GM21390 (cell line): ENCODE measurements at regions not wholly inside any gene's neighbourhood (a gene's known extent, or its start where the extent isn't known, plus 50 kb on each side); places are given as distances from the start of the nearest gene placed in this dataset.
"Not testable (repeated sequence)": the region's sequence is repeated elsewhere in the genome, so short reads cannot be mapped to it uniquely, and the experiment has no call there.

Experiments
- ATAC-seq: cut with Tn5 transposase; IDR thresholded peaks from one replicate; pipeline ENCODE4 v1.9.1; 2021; ENCODE audit not compliant: unreplicated experiment

DNA sequence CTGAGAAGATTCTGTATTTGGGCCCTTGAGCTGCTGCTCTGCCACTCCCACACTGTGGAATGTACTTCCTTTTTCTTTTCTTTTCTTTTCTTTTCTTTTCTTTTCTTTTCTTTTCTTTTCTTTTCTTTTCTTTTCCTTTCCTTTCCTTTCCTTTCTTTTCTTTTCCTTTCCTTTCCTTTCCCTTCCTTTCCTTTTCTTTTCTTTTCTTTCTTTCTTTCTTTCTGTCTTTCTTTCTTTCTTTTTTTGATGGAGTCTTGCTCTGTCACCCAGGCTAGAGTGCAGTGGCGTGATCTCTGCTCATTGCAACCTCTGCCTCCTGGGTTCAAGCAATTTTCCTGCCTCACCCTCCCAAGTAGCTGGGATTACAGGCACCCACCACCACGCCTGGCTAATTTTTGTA, 89.8 kb downstream of the DNAAF6 start:
- ATAC-seq: not testable (repeated sequence)

DNA sequence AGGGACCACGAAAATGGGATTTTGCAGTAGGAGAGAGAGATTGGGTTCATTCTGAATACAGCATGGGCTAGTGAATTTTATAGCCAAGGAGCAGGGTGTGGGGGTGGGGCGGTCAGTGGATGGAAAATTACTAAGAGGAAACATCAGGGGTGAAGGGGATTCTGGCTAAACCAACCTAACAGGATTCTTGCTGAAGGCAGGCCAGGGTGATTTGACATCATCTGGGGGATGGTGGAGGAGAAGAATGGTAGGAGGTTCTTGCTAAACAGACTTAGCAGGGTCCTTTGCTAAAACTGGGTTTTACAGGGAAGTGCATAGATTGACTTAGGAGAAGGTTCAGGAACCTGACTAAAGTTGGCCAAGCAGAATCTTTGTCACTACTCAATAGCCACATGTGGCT, 91.9 kb downstream of the DNAAF6 start:
- ATAC-seq: no peak

DNA sequence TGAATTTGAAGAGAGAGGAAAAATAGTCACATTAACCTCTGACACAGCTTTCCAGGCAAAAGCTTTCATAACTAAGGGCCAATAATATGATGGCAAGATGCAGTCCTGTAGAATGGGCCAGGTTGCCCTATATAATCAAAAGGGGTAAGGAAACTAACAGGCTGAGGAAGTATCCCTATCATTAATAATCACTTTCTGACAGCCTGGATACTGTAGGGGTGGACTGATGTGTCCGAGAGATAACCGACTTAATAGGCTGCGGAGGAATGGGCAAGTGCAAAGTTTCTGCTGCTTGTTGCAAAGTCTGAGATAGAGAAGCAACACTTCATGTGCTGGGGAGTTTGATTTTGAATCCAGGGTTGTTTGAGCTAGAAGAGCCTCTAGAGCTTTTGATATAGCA, 94.8 kb downstream of the DNAAF6 start:
- no peak for ATAC-seq

DNA sequence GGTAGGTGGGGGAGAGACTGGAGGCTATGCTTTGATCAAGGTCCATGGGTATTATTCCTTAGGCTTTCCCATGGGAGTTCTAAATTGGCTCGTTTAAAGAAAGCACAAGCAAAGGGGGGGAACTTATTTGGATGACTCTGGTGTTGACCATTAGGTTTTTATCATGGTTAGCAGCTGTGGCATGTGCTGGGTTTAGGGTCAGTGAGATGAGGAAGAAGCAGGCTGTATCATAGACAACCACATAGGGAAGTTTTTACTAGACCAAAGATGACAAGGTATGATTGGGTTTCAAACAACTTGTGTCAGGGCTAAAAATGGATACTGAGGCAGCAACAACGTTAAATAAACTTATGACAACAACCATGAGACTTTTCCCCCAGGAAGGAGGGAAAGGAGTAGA, 97.7 kb downstream of the DNAAF6 start:
- no peak for ATAC-seq

DNA sequence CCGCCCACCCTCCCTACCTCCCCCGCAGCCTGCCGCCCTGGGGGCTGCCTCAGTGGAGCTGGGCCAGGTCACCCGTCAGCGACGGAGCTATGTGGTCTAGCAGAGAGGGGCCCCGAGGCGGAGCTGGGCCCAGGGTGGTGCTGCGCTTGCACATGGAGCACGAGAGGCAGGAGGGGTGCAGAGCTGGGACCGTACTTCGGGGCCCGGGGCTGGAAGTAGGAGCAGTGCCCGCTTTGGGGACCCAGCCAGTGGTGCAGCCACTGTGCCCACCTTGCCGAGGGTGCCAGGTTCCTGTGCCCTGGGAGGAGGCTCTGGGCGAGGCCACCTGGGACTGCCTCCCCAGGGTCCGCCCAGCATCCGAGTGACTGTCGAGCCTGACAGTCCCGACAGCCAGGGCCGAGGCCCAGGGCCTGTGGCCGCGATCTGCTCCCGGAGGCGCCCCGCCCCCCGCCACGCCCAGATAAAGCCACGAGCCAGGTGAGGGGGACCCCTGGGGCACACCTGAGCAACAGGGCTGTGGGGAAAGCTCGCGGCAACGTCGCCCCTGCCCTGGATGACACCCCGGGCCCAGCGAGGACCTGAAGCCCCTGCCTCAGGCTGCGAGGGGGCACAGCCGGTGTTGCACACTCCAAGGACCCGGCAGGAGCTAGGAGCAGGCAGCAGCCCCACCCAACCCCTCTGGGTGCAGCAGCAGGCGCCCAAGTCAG, 117.5 kb downstream of the DNAAF6 start:
- no peak for ATAC-seq

DNA sequence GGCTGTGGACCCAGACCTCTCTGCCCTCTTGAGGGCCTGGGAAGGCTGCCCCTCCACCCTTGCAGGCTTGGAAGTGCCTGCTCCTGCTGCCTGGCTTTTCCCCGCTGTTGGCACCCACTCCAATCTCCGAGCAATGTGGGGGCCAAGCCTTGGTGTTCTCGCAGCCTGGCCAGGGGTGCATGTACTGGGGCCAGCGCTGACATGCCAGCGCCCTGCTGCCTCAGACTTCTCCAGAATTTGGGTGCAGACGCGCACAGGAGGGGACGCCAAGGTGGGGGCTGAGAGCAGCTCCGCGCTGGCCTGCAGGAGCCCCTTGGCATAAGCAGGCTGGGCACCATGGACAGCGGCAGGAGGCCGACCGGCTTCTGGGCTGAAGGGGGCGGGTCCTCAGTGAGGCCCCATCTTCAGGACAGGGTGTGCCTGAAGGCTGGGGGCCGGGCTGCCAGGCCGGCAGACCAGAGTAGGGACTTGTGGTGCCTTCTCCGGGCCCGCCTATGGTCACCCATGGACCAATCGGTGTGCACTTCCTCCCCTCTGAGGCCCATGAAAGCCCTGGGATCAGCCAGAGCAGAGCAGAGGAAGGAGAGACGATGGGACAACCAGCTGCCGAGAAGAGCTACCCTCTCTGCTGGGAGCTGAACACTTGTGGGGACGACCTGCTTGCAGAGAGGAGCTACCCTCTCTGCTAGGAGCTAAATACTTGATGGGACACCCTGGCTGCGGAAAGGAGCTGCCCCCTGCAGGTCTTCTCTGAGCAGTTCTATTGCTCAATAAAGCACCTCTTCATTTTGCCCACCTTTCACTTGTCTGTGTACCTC, 118.3 kb downstream of the DNAAF6 start:
- no peak for ATAC-seq

DNA sequence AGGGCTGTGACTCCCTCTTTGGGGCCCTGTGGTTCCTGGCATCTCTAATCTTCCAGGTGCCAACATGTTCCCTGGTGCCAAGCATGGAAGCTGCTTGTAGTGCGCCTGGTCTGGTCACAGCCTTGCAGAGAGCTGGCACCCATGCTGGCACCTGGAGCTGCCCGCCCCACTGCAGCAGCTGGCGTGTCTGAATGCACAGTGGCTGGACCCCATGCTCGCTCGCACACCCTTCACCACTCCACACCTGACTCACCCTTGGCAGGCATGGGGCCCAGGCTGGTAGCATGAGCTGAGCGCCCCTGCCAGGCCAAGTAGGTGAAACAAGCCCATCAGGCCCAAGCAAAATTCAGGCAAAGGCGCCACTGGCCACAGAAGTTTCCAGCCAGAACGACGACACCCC, 119.1 kb downstream of the DNAAF6 start:
- no peak for ATAC-seq

DNA sequence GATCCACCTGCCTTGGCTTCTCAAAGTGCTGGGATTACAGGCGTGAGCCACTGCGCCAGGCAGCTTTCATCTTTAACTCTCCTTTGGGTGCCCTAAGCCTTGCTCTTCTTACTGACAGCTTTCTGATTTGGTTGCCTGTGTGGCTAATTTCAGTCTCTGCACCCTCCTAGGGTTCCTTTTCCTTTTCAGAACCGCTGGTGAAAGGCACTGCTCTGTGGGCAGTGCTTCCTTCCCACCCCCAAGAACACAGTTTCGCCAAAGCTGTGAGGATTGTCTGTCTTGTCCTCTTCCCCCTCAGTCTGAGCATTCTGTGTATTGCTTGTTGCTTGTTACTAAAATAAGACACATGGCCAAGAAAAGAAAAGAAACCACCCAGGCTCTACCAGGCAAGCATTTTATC, 101.4 kb upstream of the FRMPD3 start:
- no peak for ATAC-seq

DNA sequence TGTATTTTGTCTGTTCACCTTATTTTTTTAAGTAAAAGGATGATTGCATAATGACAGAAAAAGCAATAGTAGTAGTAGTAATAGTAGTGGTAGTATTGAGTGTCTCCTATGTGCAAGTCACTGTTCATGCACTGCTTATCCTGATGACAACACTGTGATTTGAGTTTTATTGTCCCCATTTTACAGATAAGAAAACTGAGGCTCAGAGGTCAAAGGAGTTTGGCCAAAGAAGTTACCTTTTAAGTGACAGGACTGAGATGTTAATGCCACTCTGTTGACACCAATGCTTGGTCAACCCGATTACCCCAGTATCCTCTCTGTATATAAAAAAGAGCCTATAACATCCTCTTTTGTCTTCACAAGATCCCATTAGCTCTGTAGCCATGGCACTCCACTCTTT, 100.5 kb upstream of the FRMPD3 start:
- no peak for ATAC-seq

DNA sequence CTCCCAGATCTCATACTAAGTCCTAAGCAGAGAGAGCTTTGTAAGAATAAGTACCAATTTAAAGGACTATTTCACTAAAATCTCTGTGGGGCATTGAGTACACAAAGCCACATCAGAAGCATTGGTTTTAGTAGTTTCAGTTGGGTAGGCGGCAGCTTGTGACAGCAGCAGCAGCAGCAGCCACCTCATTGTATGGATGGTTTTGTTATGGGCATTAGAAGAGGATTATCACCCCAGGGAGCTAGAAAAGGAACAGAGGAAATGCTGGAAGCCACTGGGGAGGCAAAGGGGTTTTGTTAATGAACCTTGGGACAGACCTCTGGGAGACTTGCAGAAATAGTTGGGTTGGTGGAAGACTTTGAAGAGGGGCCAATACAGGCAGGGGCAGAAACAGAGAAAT, 93.9 kb upstream of the FRMPD3 start:
- no peak for ATAC-seq

DNA sequence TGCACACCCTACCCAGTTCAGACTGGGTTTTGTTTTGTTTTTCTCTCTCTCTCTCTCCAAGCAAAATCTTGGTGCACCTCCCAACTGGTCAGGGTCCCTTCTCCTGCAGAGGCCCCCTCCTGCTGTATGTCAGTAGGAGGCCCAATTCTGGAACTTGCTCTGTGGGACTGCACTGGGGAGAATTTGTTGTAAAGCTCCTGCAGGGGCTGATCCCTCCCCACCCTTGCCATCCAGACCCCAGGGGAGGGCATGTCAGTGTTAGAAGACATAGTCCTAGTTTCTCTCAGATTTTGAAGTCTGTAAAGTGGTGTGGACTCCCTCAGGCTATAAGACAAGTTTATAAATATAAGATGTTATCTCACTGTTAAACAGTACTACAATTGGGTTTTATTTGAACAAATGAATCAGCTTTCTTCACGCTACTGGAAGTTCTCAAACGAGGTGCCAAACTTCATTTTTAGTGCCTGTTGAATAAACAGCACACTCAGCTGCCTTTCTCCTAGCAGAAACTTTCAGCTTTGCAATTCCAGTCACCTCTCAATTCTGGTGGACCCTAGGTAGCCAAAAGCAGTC, 88.6 kb upstream of the FRMPD3 start:
- ATAC-seq: no peak

DNA sequence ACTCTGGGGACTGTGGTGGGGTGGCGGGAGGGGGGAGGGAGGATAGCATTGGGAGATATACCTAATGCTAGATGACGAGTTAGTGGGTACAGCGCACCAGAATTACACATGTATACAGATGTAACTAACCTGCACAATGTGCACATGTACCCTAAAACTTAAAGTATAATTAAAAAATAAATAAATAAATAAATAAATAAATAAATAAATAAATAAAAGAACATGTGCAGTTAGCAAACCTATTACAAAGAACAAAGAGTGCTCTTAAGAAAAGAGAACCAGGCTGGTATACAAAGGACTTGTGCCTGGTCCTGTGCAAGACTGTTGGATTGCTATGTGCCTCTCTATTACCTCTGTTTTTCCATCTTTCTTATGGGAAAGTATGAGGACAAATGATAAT, 79.3 kb upstream of the FRMPD3 start:
- not testable (repeated sequence) for ATAC-seq

DNA sequence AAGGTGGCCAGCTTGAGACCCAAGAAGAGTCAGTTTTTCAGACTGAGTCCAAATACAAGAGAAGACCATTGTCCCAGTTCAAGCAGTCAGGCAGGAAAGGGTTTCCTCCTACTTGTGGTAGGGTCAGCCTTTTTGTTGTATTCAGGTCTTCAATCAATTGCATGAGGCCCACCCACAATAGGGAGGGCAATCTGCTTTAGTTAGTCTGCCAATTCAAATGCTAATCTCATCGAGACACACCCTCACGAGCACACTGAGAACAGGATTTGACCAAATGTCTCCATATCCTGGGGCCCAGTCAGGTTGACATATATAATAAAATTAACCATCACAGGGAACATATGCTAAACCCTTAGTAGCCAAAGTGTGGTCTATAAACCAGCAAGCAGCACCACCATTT, 75.3 kb upstream of the FRMPD3 start:
- ATAC-seq: no peak

DNA sequence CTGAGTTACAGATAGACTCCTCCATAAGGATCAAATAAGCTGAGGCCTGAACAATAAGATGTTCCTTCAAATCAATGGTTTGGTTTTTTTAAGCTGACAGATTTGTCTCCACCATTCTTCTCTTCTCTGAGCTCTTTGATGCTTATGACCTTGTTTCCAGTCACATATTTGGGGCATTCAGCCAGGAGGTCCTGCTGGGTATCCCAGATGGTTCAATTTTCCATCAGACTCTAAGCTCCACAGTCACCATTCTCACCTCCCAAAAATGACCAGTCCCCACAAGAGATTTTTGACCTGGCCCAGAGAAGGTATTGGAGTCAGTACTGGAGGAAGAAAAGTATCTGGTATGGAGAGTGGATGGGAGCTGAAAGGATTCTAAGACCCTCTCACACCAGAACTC, 74.6 kb upstream of the FRMPD3 start:
- no peak for ATAC-seq

DNA sequence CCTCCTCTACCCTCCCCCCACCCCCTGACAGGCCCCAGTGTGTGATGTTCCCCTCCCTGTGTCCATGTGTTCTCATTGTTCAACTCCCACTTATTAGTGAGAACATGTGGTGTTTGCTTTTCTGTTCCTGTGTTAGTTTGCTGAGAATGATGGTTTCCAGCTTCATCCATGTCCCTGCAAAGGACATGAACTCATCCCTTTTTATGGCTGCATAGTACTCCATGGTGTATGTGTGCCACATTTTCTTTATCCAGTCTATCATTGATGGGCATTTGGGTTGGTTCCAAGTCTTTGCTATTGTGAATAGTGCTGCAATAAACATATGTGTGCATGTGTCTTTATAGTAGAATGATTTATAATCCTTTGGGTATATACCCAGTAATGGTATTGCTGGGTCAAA, 73.3 kb upstream of the FRMPD3 start:
- not testable (repeated sequence) for ATAC-seq

DNA sequence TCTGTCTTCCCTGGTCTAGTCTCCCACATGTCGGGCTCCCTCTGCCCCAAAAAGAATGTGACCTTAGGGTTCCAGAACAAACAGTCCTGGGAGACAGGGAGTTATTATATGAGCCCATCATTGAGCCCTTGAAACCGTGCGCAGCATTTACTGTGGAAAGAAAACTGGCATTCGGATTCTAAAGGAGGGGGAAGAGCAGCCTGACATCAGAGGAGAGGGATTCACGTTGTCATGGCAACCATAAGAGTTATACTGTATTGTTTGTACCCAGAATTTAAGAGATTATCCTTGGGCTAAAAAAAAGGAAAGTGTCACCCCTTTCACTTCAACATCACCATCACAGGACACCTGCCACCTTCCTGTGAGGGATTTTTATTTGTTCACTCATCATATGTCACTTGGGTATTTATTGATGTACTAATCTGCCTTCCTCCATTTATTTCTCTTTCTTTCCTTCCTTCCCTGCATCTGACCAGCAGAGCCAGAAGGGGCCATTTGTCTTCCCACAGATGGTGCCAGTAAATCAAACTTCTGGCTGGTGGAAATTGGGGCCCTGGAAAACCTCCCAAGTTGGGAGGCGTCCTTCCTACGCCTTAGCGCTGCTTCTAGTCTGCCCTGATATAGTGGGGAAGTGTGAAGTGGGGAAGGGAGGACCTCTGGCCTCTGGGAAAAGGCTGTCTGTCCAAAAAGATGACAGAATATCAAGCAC, 64.9 kb upstream of the FRMPD3 start:
- ATAC-seq: no peak

DNA sequence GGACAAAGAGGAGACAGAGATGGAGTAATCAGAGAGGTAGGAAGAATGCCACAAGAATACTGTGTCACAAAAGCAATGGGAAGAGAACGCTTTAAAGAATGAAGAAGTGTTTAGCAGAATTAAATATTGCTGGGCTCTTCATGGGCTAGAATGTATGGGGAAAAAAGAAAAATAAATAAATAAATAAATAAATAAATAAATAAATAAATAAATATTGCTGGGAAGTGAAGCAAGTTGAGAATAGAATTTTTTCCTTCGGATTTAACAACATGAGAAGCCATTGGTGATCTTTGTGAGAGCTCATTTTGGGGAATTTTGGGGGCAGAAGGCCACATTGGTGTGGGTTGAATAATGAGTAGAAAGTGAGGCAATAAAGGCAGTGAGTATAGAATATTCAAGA, 59.7 kb upstream of the FRMPD3 start:
- ATAC-seq: no peak

DNA sequence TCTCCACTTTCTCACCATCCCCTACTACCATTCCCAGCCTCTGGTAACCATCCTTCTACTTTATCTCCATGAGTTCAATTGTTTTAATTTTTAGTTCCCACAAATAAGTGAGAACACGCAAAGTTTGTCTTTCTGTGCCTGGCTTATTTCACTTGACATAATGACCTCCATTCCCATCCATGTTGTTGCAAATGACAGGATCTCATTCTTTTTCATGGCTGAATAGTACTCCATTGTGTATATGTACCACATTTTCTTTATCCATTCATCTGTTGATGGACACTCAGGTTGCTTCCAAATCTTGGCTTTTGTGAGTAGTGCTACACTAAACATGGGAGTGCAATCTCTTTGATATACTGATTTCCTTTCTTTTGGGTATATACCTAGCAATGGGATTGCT, 55.8 kb upstream of the FRMPD3 start:
- not testable (repeated sequence) for ATAC-seq

DNA sequence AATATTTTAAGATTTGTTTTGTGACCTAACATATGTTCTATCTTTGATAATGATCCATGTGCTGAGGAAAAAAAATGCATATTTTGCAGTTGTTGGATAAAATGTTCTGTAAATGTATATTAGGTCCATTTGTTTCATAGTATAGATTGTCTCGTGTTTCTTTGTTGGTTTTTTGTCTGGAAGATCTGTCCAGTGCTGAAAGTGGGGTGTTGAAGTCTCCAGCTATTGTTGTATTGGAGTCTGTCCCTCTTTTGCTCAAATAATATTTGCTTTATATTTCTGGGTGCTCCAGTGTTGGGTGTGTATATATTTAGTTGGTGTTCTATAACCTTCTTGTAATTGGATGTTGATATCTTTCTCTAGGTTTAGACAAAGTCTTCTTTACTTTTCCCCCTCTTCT, 53.2 kb upstream of the FRMPD3 start:
- ATAC-seq: no peak

DNA sequence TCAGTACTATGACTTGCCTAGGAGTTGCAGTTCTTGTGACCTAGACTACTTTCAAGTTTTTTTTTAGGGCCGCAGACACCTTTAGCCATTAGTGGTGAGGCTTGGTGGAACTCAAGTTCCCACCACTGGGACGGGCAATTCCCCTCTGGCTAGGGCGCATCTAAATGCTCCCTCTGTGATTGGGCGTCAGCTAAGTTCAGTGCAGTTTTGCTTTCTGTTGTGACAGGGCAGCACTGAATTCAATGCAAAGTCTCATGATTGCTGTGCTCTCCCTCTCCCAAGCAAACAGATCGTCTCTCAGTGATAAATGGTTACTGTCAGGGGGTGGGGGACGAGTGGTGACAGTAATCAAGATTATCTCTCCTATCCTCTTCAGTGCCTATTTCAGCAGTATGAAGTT, 52.7 kb upstream of the FRMPD3 start:
- ATAC-seq: no peak

DNA sequence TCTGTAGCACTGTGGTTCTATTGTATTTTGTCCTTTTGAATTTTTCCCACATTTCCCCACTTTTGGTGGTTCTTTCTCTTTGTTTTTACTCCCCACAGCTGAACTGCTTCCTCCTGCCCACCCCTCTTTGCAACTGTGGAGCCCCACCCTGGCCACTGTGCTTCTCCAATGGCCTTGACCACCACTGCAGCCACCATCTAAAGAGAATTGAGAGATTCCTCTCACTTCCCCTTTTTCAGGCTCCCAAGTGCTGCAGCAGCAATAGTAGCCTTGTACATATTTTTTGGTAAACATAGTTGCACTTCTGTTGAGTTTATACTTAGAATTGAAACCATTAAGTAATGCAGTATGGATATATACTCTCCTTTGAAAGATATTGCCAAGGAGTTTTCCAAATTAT, 51.3 kb upstream of the FRMPD3 start:
- ATAC-seq: peak; percentile 57
